ENCODE measurements at regions not wholly inside any gene's neighbourhood (a gene's known extent, or its start where the extent isn't known, plus 50 kb on each side); places are given as distances from the start of the nearest gene placed in this dataset.

- Mint-ChIP-seq H3K4me3 (no peak overlapping the region), H3K9me3 (no peaks in the 10 kb centered on the region; the same call in 2 of the 3 replicates), H3K4me1 (peaks cover 10% of the 10 kb centered on the region), H3K36me3 (ENCODE audit: low read depth) (no peaks in the 10 kb centered on the region), H3K27me3 (ENCODE audit: insufficient read depth, low read depth, poor library complexity) (peaks cover 2% of the 10 kb centered on the region), H3K27ac (peak overlapping the region; percentile 79; the same call in 1 of the 2 replicates)
- no peaks in the 10 kb centered on the region for H4K20me1 ChIP-seq (replicated peaks; ENCODE audit: insufficient read depth)
- peak; percentile 10 for DNase-seq (ENCODE audit: low spot score)
- no peak overlapping the region for H3K4me3 ChIP-seq
- H3K4me1 ChIP-seq (ENCODE audit: insufficient read depth): peaks cover 8% of the 10 kb centered on the region; the same call in 1 of the 2 replicates
- H3F3A ChIP-seq (replicated peaks; ENCODE audit: low read depth): no peaks in the 10 kb centered on the region
- no peaks in the 10 kb centered on the region for H3K36me3 ChIP-seq (ENCODE audit: insufficient read depth)
- no peaks in the 10 kb centered on the region for H3K27me3 ChIP-seq (ENCODE audit: insufficient read depth)
- TF ChIP-seq EZH2phosphoT487 (IDR thresholded peaks at IDR 0.05; ENCODE audit: unreplicated experiment) (no peak), EZH2 (IDR thresholded peaks at IDR 0.05; ENCODE audit: low read depth, unreplicated experiment) (no peak), STAT1 (IDR thresholded peaks at IDR 0.05; ENCODE audit: unreplicated experiment) (no peak), ETS1 (IDR thresholded peaks at IDR 0.05) (no peak), ZNF114 (CRISPR knock-in tag; IDR thresholded peaks at IDR 0.05) (no peak), CREB1 (CRISPR knock-in tag; IDR thresholded peaks at IDR 0.05; ENCODE audit: low read depth) (no peak), REST (IDR thresholded peaks at IDR 0.05; ENCODE audit: unreplicated experiment) (no peak), ZNF462 (CRISPR knock-in tag; IDR thresholded peaks at IDR 0.05) (no peak), ZNF331 (CRISPR knock-in tag; IDR thresholded peaks at IDR 0.05; ENCODE audit: low read depth) (no peak), NANOG (IDR thresholded peaks at IDR 0.05; ENCODE audit: borderline replicate concordance) (no peak), JUNB (IDR thresholded peaks at IDR 0.05; ENCODE audit: unreplicated experiment) (no peak)
- 0 out of 2 replicates have a peak, but pooled peaks cover 5% of the 10 kb centered on the region for H3K9me2 ChIP-seq (ENCODE audit: insufficient read depth)
- ATAC-seq: peak; percentile 65
- no peaks in the 10 kb centered on the region for H3K79me2 ChIP-seq (replicated peaks; ENCODE audit: insufficient read depth)
- peak overlapping the region; percentile 21; the same call in 1 of the 2 replicates for H3K4me2 ChIP-seq
- H2AFZ ChIP-seq: no peak overlapping the region
- H3K27ac ChIP-seq (ENCODE audit: low read depth): no peak overlapping the region
Observed at GRCh38 chr2:147773479-147773878, 71.3 kb upstream of the ACVR2A start.

All from GM23338 (cell line).